KOPT-K1 (cell line): ENCODE measurements at regions not wholly inside any gene's neighbourhood (a gene's known extent, or its start where the extent isn't known, plus 50 kb on each side); places are given as distances from the start of the nearest gene placed in this dataset.

Experiments used
- H3K27ac ChIP-seq: fragments of 200-600 bp; sonication (generic); 2 replicates; pipeline ENCODE4 v1.5.1; 2016; ENCODE audit warnings: antibody characterized with exemption, mild to moderate bottlenecking, low read depth, low read length; ENCODE audit not compliant: poor library complexity, severe bottlenecking
- H3K36me3 ChIP-seq: fragments of 200-600 bp; sonication (generic); 2 replicates; pipeline ENCODE4 v1.5.1; 2017; ENCODE audit warnings: antibody characterized with exemption, mild to moderate bottlenecking, low read length, moderate library complexity; ENCODE audit not compliant: insufficient read depth
- H3K9me3 ChIP-seq: fragments of 200-600 bp; sonication (generic); 2 replicates; pipeline ENCODE4 v1.5.1; 2017; ENCODE audit warnings: antibody characterized with exemption, low read length, mild to moderate bottlenecking; ENCODE audit not compliant: insufficient read depth, poor library complexity, severe bottlenecking

- Histone ChIP-seq H3K27ac (no peak overlapping the region), H3K9me3 (no peaks in the 10 kb centered on the region), H3K36me3 (no peaks in the 10 kb centered on the region)
Measured at GRCh38 chr2:133721118-133721517, 152.9 kb upstream of the NCKAP5 start.

- Histone ChIP-seq H3K27ac (no peak overlapping the region), H3K36me3 (no peaks in the 10 kb centered on the region), H3K9me3 (no peaks in the 10 kb centered on the region)
Measured at GRCh38 chr2:133723133-133723532, 154.9 kb upstream of the NCKAP5 start.

- Histone ChIP-seq H3K36me3 (no peaks in the 10 kb centered on the region), H3K9me3 (no peaks in the 10 kb centered on the region), H3K27ac (no peak overlapping the region)
Measured at GRCh38 chr2:133726973-133727372, 158.7 kb upstream of the NCKAP5 start.

- Histone ChIP-seq H3K9me3 (no peaks in the 10 kb centered on the region), H3K27ac (no peak overlapping the region), H3K36me3 (no peaks in the 10 kb centered on the region)
Measured at GRCh38 chr2:133732059-133732458, 163.8 kb upstream of the NCKAP5 start.

- no peaks in the 10 kb centered on the region for H3K36me3 ChIP-seq
- H3K27ac ChIP-seq, result no peak overlapping the region
- no peaks in the 10 kb centered on the region for H3K9me3 ChIP-seq
Measured at GRCh38 chr2:133732982-133733900, 165.0 kb upstream of the NCKAP5 start.

GRCh38 chr2:133733901-133734255 is 165.6 kb upstream of the NCKAP5 start:
- Histone ChIP-seq H3K36me3 (no peaks in the 10 kb centered on the region), H3K27ac (no peak overlapping the region), H3K9me3 (no peaks in the 10 kb centered on the region)

- Histone ChIP-seq H3K9me3 (no peaks in the 10 kb centered on the region), H3K36me3 (no peaks in the 10 kb centered on the region), H3K27ac (no peak overlapping the region)
Measured at GRCh38 chr2:133734716-133735495, 166.6 kb upstream of the NCKAP5 start.

GRCh38 chr2:133736674-133737073 is 168.4 kb upstream of the NCKAP5 start:
- no peak overlapping the region for H3K27ac ChIP-seq
- H3K36me3 ChIP-seq, result no peaks in the 10 kb centered on the region
- H3K9me3 ChIP-seq, result no peaks in the 10 kb centered on the region

GRCh38 chr2:133737242-133737993 is 169.2 kb upstream of the NCKAP5 start:
- no peaks in the 10 kb centered on the region for H3K9me3 ChIP-seq
- H3K36me3 ChIP-seq, result no peaks in the 10 kb centered on the region
- no peak overlapping the region for H3K27ac ChIP-seq

GRCh38 chr2:133739039-133739438 is 170.8 kb upstream of the NCKAP5 start:
- no peak overlapping the region for H3K27ac ChIP-seq
- H3K9me3 ChIP-seq, result no peaks in the 10 kb centered on the region
- no peaks in the 10 kb centered on the region for H3K36me3 ChIP-seq

- no peak overlapping the region for H3K27ac ChIP-seq
- no peaks in the 10 kb centered on the region for H3K36me3 ChIP-seq
- no peaks in the 10 kb centered on the region for H3K9me3 ChIP-seq
Measured at GRCh38 chr2:133740500-133740899, 172.2 kb upstream of the NCKAP5 start.

GRCh38 chr2:133748007-133748700 is 179.9 kb upstream of the NCKAP5 start:
- Histone ChIP-seq H3K9me3 (no peaks in the 10 kb centered on the region), H3K27ac (no peak overlapping the region), H3K36me3 (no peaks in the 10 kb centered on the region)

GRCh38 chr2:133753665-133754064 is 185.4 kb upstream of the NCKAP5 start:
- Histone ChIP-seq H3K36me3 (no peaks in the 10 kb centered on the region), H3K9me3 (no peaks in the 10 kb centered on the region), H3K27ac (no peak overlapping the region)

GRCh38 chr2:133755480-133756300 is 187.4 kb upstream of the NCKAP5 start:
- H3K9me3 ChIP-seq, result no peaks in the 10 kb centered on the region
- no peaks in the 10 kb centered on the region for H3K36me3 ChIP-seq
- no peak overlapping the region for H3K27ac ChIP-seq
